K562 (cell line): ENCODE measurements at regions not wholly inside any gene's neighbourhood (a gene's known extent, or its start where the extent isn't known, plus 50 kb on each side); places are given as distances from the start of the nearest gene placed in this dataset.

ENCODE experiments used
- CREBBP ChIP-seq: IDR thresholded peaks from one replicate; pipeline ENCODE4 v1.6.1; 2012; ENCODE audit warnings: low read depth, mild to moderate bottlenecking, control low read depth, inconsistent platforms, low read length
- ESRRA ChIP-seq: fragments of 450-650 bp; IDR thresholded peaks from 2 replicates; pipeline ENCODE4 v1.6.1; 2014; ENCODE audit warnings: low read depth, mild to moderate bottlenecking, moderate library complexity, borderline replicate concordance
- HDAC3 ChIP-seq: fragments of 450-650 bp; IDR thresholded peaks from 2 replicates; pipeline ENCODE4 v1.6.1; 2018; ENCODE audit warnings: borderline replicate concordance, mild to moderate bottlenecking, moderate library complexity; ENCODE audit not compliant: partially characterized antibody
- HNRNPH1 ChIP-seq: fragments of 200-400 bp; formaldehyde crosslinking; optimal IDR thresholded peaks from 2 replicates; pipeline ENCODE3; 2017; ENCODE audit warnings: low read depth, mild to moderate bottlenecking, low read length, moderate library complexity
- ILF3 ChIP-seq: fragments of 450-650 bp; IDR thresholded peaks from 2 replicates; pipeline ENCODE4 v1.6.1; 2018; ENCODE audit warnings: antibody characterized with exemption, mild to moderate bottlenecking, moderate library complexity, borderline replicate concordance
- KDM4B ChIP-seq, 2 experiments: fragments of 450-650 bp in 1 of 2; sonication (generic) in 1 of 2; IDR thresholded peaks; 2 replicates each; pipeline ENCODE4 v1.6.1; 2016 to 2017; ENCODE audit warnings: borderline replicate concordance in 2 of 2, antibody characterized with exemption in 1 of 2, low read depth in 1 of 2, mild to moderate bottlenecking in 1 of 2
- SMAD2 ChIP-seq: fragments of 150-350 bp; IDR thresholded peaks from 2 replicates; pipeline ENCODE4 v1.6.1; 2014; ENCODE audit warnings: low read depth, mild to moderate bottlenecking, low read length
- ZBED1 ChIP-seq: IDR thresholded peaks from 2 replicates; pipeline ENCODE4 v1.6.1; 2014
- ZNF184 ChIP-seq: sonication (generic); formaldehyde crosslinking; IDR thresholded peaks from 2 replicates; pipeline ENCODE4 v1.5.0; 2020; ENCODE audit warnings: missing genetic modification reagents
- ZNF224 ChIP-seq: sonication (generic); formaldehyde crosslinking; IDR thresholded peaks from 2 replicates; pipeline ENCODE4 v1.8.0; 2022; ENCODE audit warnings: mild to moderate bottlenecking, missing genetic modification reagents
- ZNF24 ChIP-seq: fragments of 450-650 bp; IDR thresholded peaks from 2 replicates; pipeline ENCODE4 v1.6.1; 2016
- ZNF561 ChIP-seq: fragments of 450-650 bp; formaldehyde crosslinking; conservative IDR thresholded peaks from 2 replicates; pipeline ENCODE4 v1.4.0; 2020; ENCODE audit warnings: mild to moderate bottlenecking, moderate library complexity
- ZNF644 ChIP-seq: fragments of 200-800 bp; sonication (Bioruptor generic); IDR thresholded peaks from 2 replicates; pipeline ENCODE4 v1.6.1; 2016; ENCODE audit warnings: low read depth, missing genetic modification characterization, missing compliant biosample characterization
- ZNF668 ChIP-seq: fragments of 250-450 bp; sonication (Bioruptor Pico); IDR thresholded peaks from 2 replicates; pipeline ENCODE4 v1.8.0; 2022; ENCODE audit warnings: mild to moderate bottlenecking, inconsistent platforms
- ZNF707 ChIP-seq: fragments of 250-450 bp; sonication (Bioruptor Pico); conservative IDR thresholded peaks from 2 replicates; pipeline ENCODE4 v1.8.0; 2022; ENCODE audit warnings: inconsistent platforms, mild to moderate bottlenecking, moderate library complexity
- ZZZ3 ChIP-seq: fragments of 450-650 bp; IDR thresholded peaks from 2 replicates; pipeline ENCODE4 v1.6.1; 2016; ENCODE audit warnings: antibody characterized with exemption, mild to moderate bottlenecking, moderate library complexity
- TF ChIP-seq, protein P1 (sequence below): fragments of 250-450 bp; sonication (Bioruptor Pico); IDR thresholded peaks from 2 replicates; pipeline ENCODE4 v1.4.0; 2020
- TF ChIP-seq, protein P2 (sequence below): sonication (generic); formaldehyde crosslinking; IDR thresholded peaks from 2 replicates; pipeline ENCODE4 v1.8.0; 2022; ENCODE audit warnings: missing genetic modification reagents, mild to moderate bottlenecking, moderate library complexity, borderline replicate concordance
- TF ChIP-seq, protein P3 (sequence below): sonication (generic); formaldehyde crosslinking; IDR thresholded peaks from 2 replicates; pipeline ENCODE4 v1.8.0; 2022; ENCODE audit warnings: mild to moderate bottlenecking, low read depth, missing genetic modification reagents
- TF ChIP-seq, protein P4 (sequence below): fragments of 250-450 bp; sonication (Bioruptor Pico); IDR thresholded peaks from 2 replicates; pipeline ENCODE4 v1.5.0; 2021; ENCODE audit warnings: mild to moderate bottlenecking, moderate library complexity

DNA sequence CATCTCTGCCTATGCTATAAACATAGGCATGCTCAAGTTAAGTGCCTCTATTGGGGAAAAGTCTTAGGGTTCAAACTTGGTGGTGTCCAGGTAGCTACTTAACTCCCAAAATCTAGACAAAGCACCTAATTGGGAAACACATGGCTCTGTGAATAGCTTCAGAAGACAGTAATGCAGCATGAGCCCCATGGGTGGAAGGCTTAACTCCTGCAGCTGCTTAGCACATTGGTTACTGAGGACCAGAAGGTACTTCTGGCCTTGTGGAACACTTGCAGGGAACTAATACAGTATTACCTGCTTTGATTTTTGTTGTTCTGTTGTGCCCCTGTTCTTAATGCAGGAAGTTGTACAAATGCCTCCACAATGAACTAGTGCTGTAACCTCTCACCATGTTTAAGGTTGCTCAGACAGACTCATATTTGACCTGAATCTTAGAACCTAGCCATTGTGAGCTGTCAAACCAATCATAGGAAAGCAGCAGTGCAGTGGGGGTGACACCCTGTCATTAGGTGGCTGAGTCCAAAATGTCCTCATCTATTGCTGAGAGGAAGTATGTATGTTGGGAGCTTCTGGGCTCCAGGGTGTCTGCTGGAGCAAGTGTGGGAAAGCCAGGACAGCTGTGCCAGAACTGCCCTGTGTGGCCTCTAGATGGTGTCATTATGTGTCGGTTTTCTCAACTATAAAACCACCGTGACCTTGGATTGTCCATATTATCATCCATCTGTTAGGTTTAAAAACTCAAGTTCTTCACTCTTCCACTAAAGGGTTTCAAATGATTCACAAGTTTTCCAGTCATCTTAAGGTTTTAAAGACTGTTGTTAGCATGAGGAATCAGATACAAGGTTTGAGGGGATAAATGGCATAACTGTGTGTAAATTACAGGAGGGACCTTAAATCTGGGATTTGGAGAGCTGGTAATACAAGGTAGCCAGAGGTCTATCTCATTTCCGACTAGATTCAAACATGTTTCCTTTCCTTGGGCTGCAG is 69.9 kb upstream of the WDR1 start (continued):
- TF ChIP-seq, protein P1, sequence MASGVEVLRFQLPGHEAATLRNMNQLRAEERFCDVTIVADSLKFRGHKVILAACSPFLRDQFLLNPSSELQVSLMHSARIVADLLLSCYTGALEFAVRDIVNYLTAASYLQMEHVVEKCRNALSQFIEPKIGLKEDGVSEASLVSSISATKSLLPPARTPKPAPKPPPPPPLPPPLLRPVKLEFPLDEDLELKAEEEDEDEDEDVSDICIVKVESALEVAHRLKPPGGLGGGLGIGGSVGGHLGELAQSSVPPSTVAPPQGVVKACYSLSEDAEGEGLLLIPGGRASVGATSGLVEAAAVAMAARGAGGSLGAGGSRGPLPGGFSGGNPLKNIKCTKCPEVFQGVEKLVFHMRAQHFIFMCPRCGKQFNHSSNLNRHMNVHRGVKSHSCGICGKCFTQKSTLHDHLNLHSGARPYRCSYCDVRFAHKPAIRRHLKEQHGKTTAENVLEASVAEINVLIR (CRISPR knock-in tag) = no peak
- 0 out of 2 replicates have a peak, but pooled peaks have one; percentile 19 for TF ChIP-seq ZNF561
- no peak for TF ChIP-seq HDAC3
- no peak for TF ChIP-seq ZNF184 (CRISPR knock-in tag)
- TF ChIP-seq ZBED1 = no peak; the same call in 1 of the 2 replicates
- TF ChIP-seq ILF3 = no peak
- no peak for TF ChIP-seq SMAD2
- TF ChIP-seq KDM4B (IDR thresholded peaks at IDR 0.05; ENCODE audit: borderline replicate concordance in 2 of 2, low read depth in 1 of 2) = 0 out of 4 replicates have a peak, but pooled peaks of 1 of the 2 experiments have one; percentile 10
- TF ChIP-seq ZNF707 = no peak
- TF ChIP-seq ESRRA = peak; percentile 96
- no peak for TF ChIP-seq CREBBP
- TF ChIP-seq ZNF224 = no peak
- TF ChIP-seq ZNF24 = no peak
- TF ChIP-seq, protein P2, sequence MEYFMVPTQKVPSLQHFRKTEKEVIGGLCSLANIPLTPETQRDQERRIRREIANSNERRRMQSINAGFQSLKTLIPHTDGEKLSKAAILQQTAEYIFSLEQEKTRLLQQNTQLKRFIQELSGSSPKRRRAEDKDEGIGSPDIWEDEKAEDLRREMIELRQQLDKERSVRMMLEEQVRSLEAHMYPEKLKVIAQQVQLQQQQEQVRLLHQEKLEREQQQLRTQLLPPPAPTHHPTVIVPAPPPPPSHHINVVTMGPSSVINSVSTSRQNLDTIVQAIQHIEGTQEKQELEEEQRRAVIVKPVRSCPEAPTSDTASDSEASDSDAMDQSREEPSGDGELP (CRISPR knock-in tag) = peak; percentile 45; the same call in 1 of the 2 replicates
- 0 out of 2 replicates have a peak, but pooled peaks have one; percentile 46 for TF ChIP-seq ZNF668 (CRISPR knock-in tag)
- TF ChIP-seq, protein P3, sequence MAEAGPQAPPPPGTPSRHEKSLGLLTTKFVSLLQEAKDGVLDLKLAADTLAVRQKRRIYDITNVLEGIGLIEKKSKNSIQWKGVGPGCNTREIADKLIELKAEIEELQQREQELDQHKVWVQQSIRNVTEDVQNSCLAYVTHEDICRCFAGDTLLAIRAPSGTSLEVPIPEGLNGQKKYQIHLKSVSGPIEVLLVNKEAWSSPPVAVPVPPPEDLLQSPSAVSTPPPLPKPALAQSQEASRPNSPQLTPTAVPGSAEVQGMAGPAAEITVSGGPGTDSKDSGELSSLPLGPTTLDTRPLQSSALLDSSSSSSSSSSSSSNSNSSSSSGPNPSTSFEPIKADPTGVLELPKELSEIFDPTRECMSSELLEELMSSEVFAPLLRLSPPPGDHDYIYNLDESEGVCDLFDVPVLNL = no peak
- TF ChIP-seq ZNF644 (tag) = no peak
- TF ChIP-seq, protein P4, sequence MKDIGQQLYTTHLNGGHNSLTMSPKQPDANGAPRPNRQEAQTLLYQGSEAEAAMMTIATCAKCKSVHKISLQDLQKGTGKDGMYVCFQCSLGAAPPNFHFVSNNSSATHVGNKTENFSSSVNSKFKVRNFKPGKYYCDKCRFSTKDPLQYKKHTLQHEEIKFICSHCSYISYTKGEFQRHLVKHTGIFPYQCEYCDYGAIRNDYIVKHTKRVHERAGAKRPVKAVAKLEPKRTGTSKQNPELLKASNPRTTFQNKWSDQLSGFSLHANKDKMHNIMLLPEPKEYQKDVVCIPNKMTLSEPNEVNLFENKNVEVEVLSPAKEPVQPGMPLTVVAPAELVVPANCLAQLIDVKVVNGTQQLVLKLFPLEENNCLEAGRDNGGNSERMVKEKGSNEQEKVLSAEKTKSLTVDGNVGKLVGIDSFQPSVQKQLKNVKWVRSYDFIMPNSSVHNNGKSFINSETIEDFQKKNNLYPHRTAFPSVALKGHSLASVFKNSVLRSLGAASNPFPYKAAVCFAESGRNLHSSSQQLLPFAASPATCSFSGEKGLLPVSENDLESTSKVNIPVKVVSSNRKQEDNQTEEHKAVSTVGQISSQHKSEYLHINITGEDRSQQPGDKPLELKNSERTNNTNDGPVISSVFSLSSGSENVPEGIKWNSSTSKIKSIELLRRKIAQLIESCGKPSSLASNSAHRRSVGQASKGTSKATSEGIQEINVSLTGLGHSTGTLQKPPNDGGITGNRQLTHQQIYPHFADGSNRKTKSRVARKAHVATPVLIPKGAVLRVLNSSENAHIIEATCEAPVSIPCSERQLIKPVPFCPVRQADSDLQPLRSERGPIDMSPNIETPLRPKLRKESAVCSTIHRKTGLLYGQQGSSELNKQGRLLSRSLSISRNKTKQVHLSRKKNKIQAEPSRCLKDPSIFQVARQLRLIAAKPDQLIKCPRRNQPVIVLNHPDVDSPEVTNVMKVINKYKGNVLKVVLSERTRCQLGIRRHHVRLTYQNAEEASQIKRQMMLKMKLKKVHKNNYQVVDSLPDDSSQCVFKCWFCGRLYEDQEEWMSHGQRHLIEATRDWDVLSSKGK (CRISPR knock-in tag) = no peak
- TF ChIP-seq HNRNPH1 = no peak
- TF ChIP-seq ZZZ3 = no peak; the same call in 1 of the 2 replicates
